Endothelial cell of umbilical vein (primary cell): ENCODE measurements at regions not wholly inside any gene's neighbourhood (a gene's known extent, or its start where the extent isn't known, plus 50 kb on each side); places are given as distances from the start of the nearest gene placed in this dataset.

Source experiments
- BruUV-seq: library from RNA; stranded (reverse); fragments of 400-500 nt; replicated peaks from 2 replicates; lab custom pipeline; 2021; lab: Mats Ljungman, UMichigan
- CTCF ChIA-PET: fragments of 300-600, 350-600 bp; sonication (Branson Sonifier 250); formaldehyde crosslinking; loops from one replicate; lab custom pipeline; 2021; ENCODE audit warnings: antibody characterized with exemption, inconsistent platforms; lab: Charles Lee
- POLR2A ChIA-PET: fragments of 300-600, 350-600 bp; sonication (Branson Sonifier 250); formaldehyde crosslinking; loops from one replicate; lab custom pipeline; 2021; ENCODE audit warnings: antibody characterized with exemption, inconsistent platforms; lab: Charles Lee
- DNase-seq: peaks from one replicate; pipeline ENCODE4 v3.0.0-alpha.2; 2011; ENCODE audit warnings: low read depth, low spot score
- FAIRE-seq: peaks from 2 replicates; lab custom pipeline; 2011; peaks lifted over from hg19 to GRCh38; lab: Jason Lieb, UNC
- H2AFZ ChIP-seq: 2 replicates; pipeline ENCODE4 v1.6.0; 2012; ENCODE audit warnings: low read depth, low read length, control low read depth, inconsistent platforms
- H3K27ac ChIP-seq: 2 replicates; pipeline ENCODE4 v1.5.1; 2011; ENCODE audit warnings: low read depth, mild to moderate bottlenecking, control low read depth, low read length, moderate library complexity; ENCODE audit not compliant: insufficient read depth
- H3K27me3 ChIP-seq, 2 experiments: 2 replicates each; pipeline versions ENCODE4 v1.6.0 to v1.6.1; 2011; ENCODE audit warnings: low read length in 2 of 2, mixed read lengths in 1 of 2; ENCODE audit not compliant: control insufficient read depth in 2 of 2, insufficient read depth in 2 of 2
- H3K36me3 ChIP-seq, 2 experiments: 2 replicates in 1 of 2; 3 replicates in 1 of 2; pipeline ENCODE4 v1.5.1; 2011; ENCODE audit warnings: low read length in 2 of 2, mild to moderate bottlenecking in 1 of 2, moderate library complexity in 1 of 2; ENCODE audit not compliant: control insufficient read depth in 2 of 2, insufficient read depth in 2 of 2; ENCODE audit errors: extremely low read depth in 1 of 2
- H3K4me1 ChIP-seq: 3 replicates; pipeline ENCODE4 v1.5.1; 2011; ENCODE audit warnings: mild to moderate bottlenecking, low read length; ENCODE audit not compliant: control insufficient read depth, insufficient read depth; ENCODE audit errors: extremely low read depth
- H3K4me2 ChIP-seq: 2 replicates; pipeline ENCODE4 v1.6.1; 2011; ENCODE audit warnings: low read length, control low read depth, mixed read lengths; ENCODE audit not compliant: insufficient read depth
- H3K4me3 ChIP-seq, 3 experiments: fragments of 200-600 bp in 1 of 3; sonication (generic), shearing (Covaris generic) in 1 of 3; replicated peaks in 1 of 3; 2 replicates each; pipeline ENCODE4 v1.5.1; 2011 to 2016; ENCODE audit warnings: control low read depth in 3 of 3, low read length in 3 of 3, mild to moderate bottlenecking in 2 of 3, inconsistent platforms in 1 of 3, low read depth in 1 of 3, moderate library complexity in 1 of 3; ENCODE audit not compliant: insufficient read depth in 1 of 3
- H3K79me2 ChIP-seq: 2 replicates; pipeline ENCODE4 v1.6.0; 2012; ENCODE audit warnings: low read length, inconsistent platforms; ENCODE audit not compliant: control insufficient read depth, insufficient read depth
- H3K9ac ChIP-seq: replicated peaks from 2 replicates; pipeline ENCODE3; 2011; ENCODE audit warnings: low read length, control low read depth; ENCODE audit not compliant: insufficient read depth; ENCODE audit errors: extremely low read depth
- H3K9me1 ChIP-seq: replicated peaks from 3 replicates; pipeline ENCODE4 v1.6.0; 2011; ENCODE audit warnings: mild to moderate bottlenecking, low read length; ENCODE audit not compliant: control insufficient read depth, insufficient read depth; ENCODE audit errors: extremely low read depth
- H3K9me3 ChIP-seq: replicated peaks from 2 replicates; pipeline ENCODE4 v1.5.1; 2012; ENCODE audit warnings: low read length, inconsistent platforms; ENCODE audit not compliant: control insufficient read depth, insufficient read depth
- H4K20me1 ChIP-seq: replicated peaks from 2 replicates; pipeline ENCODE3; 2011; ENCODE audit warnings: mild to moderate bottlenecking, low read length; ENCODE audit not compliant: control insufficient read depth, insufficient read depth; ENCODE audit errors: extremely low read depth
- CTCF ChIP-seq, 2 donors: IDR thresholded peaks; 1 replicate in 1 of 2; 2 replicates in 1 of 2; pipeline ENCODE4 v1.5.1; 2011; ENCODE audit warnings: low read length in 2 of 2, mild to moderate bottlenecking in 2 of 2, moderate library complexity in 2 of 2, control low read depth in 1 of 2, inconsistent platforms in 1 of 2, low read depth in 1 of 2; ENCODE audit not compliant: insufficient read depth in 1 of 2; ENCODE audit errors: extremely low read depth in 1 of 2
- EZH2 ChIP-seq: IDR thresholded peaks from 2 replicates; pipeline ENCODE4 v1.6.1; 2012; ENCODE audit warnings: borderline replicate concordance, low read depth, mild to moderate bottlenecking, moderate library complexity, low read length, inconsistent platforms; ENCODE audit not compliant: severe bottlenecking
- FOS ChIP-seq: IDR thresholded peaks from 2 replicates; pipeline ENCODE4 v1.6.1; 2011; ENCODE audit warnings: mild to moderate bottlenecking, low read length, moderate library complexity, borderline replicate concordance; ENCODE audit not compliant: insufficient read depth
- GATA2 ChIP-seq: IDR thresholded peaks from 2 replicates; pipeline ENCODE4 v1.7.0; 2011; ENCODE audit warnings: low read depth, mild to moderate bottlenecking, moderate library complexity, mixed read lengths, low read length; ENCODE audit not compliant: insufficient read length, insufficient read depth
- JUN ChIP-seq: IDR thresholded peaks from 2 replicates; pipeline ENCODE4 v1.6.1; 2011; ENCODE audit warnings: borderline replicate concordance, low read depth; ENCODE audit not compliant: insufficient read length, insufficient read depth
- MYC ChIP-seq: IDR thresholded peaks from one replicate; pipeline ENCODE4 v1.6.1; 2011; ENCODE audit warnings: mild to moderate bottlenecking, low read depth, low read length
- POLR2A ChIP-seq: IDR thresholded peaks from 2 replicates; pipeline ENCODE4 v1.6.1; 2012; ENCODE audit warnings: low read depth, mild to moderate bottlenecking, control low read depth, low read length
- POLR2AphosphoS5 ChIP-seq: IDR thresholded peaks from 2 replicates; pipeline ENCODE4 v1.6.1; 2012; ENCODE audit warnings: low read depth, mild to moderate bottlenecking, control low read depth, low read length, moderate library complexity; ENCODE audit not compliant: insufficient read depth
- dilution Hi-C: fragments of 300-500 bp; cut with MboI; formaldehyde crosslinking; loops from one replicate; pipeline ENCODE4 v1.15.0; 2019; ENCODE audit warnings: low sequenced_read_pairs; ENCODE audit not compliant: extremely low pct_ligation_motif_present
- intact Hi-C: fragments of 100-400 bp; cut with micrococcal nuclease; formaldehyde crosslinking; loops from one replicate; pipeline ENCODE4 v1.10.0; 2022
- TF ChIP-seq, protein P1 (sequence below): IDR thresholded peaks from 2 replicates; pipeline ENCODE4 v1.6.1; 2011; ENCODE audit not compliant: insufficient read depth, insufficient read length

GRCh38 chr13:109846185-109846584, 59.8 kb upstream of the IRS2 start:
- H3K4me3 ChIP-seq = no peak overlapping the region
- H3K27me3 ChIP-seq = no peaks in the 10 kb centered on the region
- CTCF ChIA-PET = no interaction called here
- no peak overlapping the region for H2AFZ ChIP-seq
- no peak for TF ChIP-seq POLR2A
- no peak for TF ChIP-seq MYC
- TF ChIP-seq FOS = no peak
- TF ChIP-seq, protein P1, sequence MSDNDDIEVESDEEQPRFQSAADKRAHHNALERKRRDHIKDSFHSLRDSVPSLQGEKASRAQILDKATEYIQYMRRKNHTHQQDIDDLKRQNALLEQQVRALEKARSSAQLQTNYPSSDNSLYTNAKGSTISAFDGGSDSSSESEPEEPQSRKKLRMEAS = no peak
- TF ChIP-seq CTCF (IDR thresholded peaks at IDR 0.05; ENCODE audit: extremely low read depth in 1 of 2, insufficient read depth in 1 of 2, low read depth in 1 of 2, low read length in 2 of 2) = no peak
- TF ChIP-seq EZH2 = no peak
- TF ChIP-seq JUN = no peak
- TF ChIP-seq POLR2AphosphoS5 = no peak
- TF ChIP-seq GATA2 = no peak
- no peak for FAIRE-seq
- dilution Hi-C loops (no loop called here), intact Hi-C loops (no loop called here)
- no peaks in the 10 kb centered on the region for H3K9me1 ChIP-seq
- no peaks in the 10 kb centered on the region for H3K4me1 ChIP-seq
- H3K4me2 ChIP-seq = no peak overlapping the region
- H3K27ac ChIP-seq = no peak overlapping the region
- H3K9me3 ChIP-seq = no peaks in the 10 kb centered on the region
- no peaks in the 10 kb centered on the region for H3K36me3 ChIP-seq
- BruUV-seq = no TSS peak
- no peaks in the 10 kb centered on the region for H3K79me2 ChIP-seq
- no peak overlapping the region for H3K9ac ChIP-seq
- no peaks in the 10 kb centered on the region for H4K20me1 ChIP-seq
- DNase-seq = no peak
- POLR2A ChIA-PET = no interaction called here
